ENCODE measurements at regions not wholly inside any gene's neighbourhood (a gene's known extent, or its start where the extent isn't known, plus 50 kb on each side); places are given as distances from the start of the nearest gene placed in this dataset.

- TF ChIP-seq RFX5 (IDR thresholded peaks at IDR 0.05) (no peak), CTCF (IDR thresholded peaks at IDR 0.05) (no peak), MAFK (IDR thresholded peaks at IDR 0.05; ENCODE audit: partially characterized antibody) (no peak), HDAC2 (IDR thresholded peaks at IDR 0.05) (no peak), CHD2 (IDR thresholded peaks at IDR 0.05; ENCODE audit: low read length, partially characterized antibody) (no peak), RAD21 (conservative IDR thresholded peaks at IDR 0.05 in 1 of 2, IDR thresholded peaks at IDR 0.05 in 1 of 2) (no peak), MAZ (IDR thresholded peaks at IDR 0.05; ENCODE audit: borderline replicate concordance, low read depth, low read length) (no peak), JUN (IDR thresholded peaks at IDR 0.05) (no peak), RNF2 (IDR thresholded peaks at IDR 0.05; ENCODE audit: borderline replicate concordance, low read depth) (no peak)
Measured at GRCh38 chr17:83185023-83186002, 105.9 kb downstream of the METRNL start.

Measured in A549 (cell line).